ENCODE measurements at regions not wholly inside any gene's neighbourhood (a gene's known extent, or its start where the extent isn't known, plus 50 kb on each side); places are given as distances from the start of the nearest gene placed in this dataset.

DNA sequence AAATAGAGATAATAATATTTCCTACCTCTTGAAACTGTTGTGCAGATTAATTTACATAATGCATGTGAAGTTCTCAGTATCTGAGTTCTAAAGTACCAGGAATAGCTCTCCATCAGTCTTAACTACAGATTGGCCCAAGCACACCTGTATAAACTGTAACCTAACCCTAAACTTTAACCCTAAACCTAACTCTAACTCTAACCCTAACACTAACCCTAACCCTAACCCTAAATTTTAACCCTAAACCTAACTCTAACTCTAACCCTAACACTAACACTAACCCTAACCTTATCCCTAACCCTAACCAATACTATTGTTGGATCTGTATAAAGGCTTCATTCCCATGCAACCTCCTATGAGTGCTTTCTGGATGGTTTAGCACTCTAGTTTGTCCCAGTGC is 1445.9 kb upstream of the TENM4 start:
- Histone ChIP-seq H3K27ac (no peak overlapping the region), H3K4me3 (no peak overlapping the region), H3K27me3 (no peaks in the 10 kb centered on the region), H3K4me1 (no peaks in the 10 kb centered on the region), H3K36me3 (no peaks in the 10 kb centered on the region), H3K9me3 (no peaks in the 10 kb centered on the region)
- TF ChIP-seq, protein P1, sequence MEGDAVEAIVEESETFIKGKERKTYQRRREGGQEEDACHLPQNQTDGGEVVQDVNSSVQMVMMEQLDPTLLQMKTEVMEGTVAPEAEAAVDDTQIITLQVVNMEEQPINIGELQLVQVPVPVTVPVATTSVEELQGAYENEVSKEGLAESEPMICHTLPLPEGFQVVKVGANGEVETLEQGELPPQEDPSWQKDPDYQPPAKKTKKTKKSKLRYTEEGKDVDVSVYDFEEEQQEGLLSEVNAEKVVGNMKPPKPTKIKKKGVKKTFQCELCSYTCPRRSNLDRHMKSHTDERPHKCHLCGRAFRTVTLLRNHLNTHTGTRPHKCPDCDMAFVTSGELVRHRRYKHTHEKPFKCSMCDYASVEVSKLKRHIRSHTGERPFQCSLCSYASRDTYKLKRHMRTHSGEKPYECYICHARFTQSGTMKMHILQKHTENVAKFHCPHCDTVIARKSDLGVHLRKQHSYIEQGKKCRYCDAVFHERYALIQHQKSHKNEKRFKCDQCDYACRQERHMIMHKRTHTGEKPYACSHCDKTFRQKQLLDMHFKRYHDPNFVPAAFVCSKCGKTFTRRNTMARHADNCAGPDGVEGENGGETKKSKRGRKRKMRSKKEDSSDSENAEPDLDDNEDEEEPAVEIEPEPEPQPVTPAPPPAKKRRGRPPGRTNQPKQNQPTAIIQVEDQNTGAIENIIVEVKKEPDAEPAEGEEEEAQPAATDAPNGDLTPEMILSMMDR (IDR thresholded peaks at IDR 0.05 in 4 of 5, conservative IDR thresholded peaks at IDR 0.05 in 1 of 5), result no peak
- no peak for TF ChIP-seq POLR2A (IDR thresholded peaks at IDR 0.05)
- no peak for DNase-seq
- no peak for ATAC-seq
- in situ Hi-C loops (cut with MboI; ENCODE audit: low sequenced_read_pairs in 4 of 4) (no loop called here), intact Hi-C loops (cut with DNase I; ENCODE audit: low total_unique reads) (no loop called here)

DNA sequence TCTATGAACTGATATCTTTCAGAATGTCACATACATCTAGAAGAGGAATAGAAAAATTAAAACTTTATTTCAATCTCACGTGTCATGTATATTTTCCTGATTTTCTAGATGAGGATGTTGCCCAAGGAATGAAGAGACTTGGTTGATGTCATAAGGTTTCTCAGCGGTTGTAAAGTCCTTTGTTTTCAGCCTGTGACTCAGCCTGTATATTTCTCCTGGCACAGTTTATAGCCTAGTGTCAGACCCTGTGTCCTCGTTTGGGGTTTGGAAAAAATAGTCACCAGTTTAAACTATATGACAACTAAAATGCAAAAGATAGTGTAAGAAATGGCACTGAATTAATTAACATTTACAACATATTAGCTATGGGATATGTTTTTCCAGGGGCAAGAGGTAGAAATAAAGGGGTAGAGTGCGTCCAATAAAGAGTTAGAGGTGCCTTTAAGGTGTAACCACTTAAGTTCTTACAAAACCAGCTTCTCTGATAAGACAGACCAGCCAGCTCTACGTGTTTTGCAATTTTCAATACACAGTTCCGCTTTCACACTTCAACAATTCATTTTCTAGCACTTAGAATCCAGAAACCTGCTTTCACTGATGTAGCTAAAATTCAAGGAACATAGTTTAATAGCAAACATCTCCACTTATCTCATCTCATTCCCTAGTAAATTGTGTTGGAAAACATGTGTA is 1432.6 kb upstream of the TENM4 start:
- H3K36me3 ChIP-seq, result no peaks in the 10 kb centered on the region
- no peak overlapping the region for H3K27ac ChIP-seq
- H3K4me1 ChIP-seq, result no peaks in the 10 kb centered on the region
- no peak for TF ChIP-seq POLR2A (IDR thresholded peaks at IDR 0.05)
- TF ChIP-seq, protein P1 (IDR thresholded peaks at IDR 0.05 in 4 of 5, conservative IDR thresholded peaks at IDR 0.05 in 1 of 5), result no peak
- no peak overlapping the region for H3K4me3 ChIP-seq
- no peak for DNase-seq
- H3K27me3 ChIP-seq, result no peaks in the 10 kb centered on the region
- no peak for ATAC-seq
- intact Hi-C loops (cut with DNase I; ENCODE audit: low total_unique reads) (no loop called here), in situ Hi-C loops (cut with MboI; ENCODE audit: low sequenced_read_pairs in 4 of 4) (no loop called here)
- H3K9me3 ChIP-seq, result no peaks in the 10 kb centered on the region

DNA sequence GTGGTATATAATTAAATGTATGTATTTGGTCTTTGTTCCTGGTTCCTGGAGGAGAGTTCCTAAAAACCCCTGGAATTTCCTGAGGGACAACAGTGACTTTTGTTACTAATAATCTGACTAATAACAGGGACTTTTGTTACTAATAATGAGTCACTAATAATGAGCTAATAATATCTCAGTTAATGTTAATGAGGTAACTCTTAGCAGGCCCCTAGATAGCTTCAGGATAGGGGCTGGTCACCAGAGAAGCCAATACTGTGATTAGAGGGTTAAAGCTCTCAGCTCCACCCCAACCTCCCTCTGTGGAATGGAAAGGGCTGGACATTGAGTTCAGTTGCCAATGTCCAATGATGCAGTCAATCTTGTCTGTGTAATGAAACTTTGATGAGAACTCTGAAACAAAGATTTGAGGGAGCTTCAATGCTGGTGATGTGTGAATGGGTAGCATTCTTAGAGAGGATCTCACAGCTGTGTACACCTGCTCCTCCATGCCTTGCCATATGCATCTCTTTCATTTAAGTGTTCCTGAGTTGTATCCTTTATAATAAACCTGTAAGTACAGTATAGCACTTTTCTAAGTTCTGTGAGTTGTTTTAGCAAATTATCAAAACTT is 1431.4 kb upstream of the TENM4 start:
- in situ Hi-C loops (cut with MboI; ENCODE audit: low sequenced_read_pairs in 4 of 4) (no loop called here), intact Hi-C loops (cut with DNase I; ENCODE audit: low total_unique reads) (no loop called here)
- H3K27ac ChIP-seq, result no peak overlapping the region
- no peak overlapping the region for H3K4me3 ChIP-seq
- DNase-seq, result no peak
- no peaks in the 10 kb centered on the region for H3K9me3 ChIP-seq
- TF ChIP-seq, protein P1 (IDR thresholded peaks at IDR 0.05 in 4 of 5, conservative IDR thresholded peaks at IDR 0.05 in 1 of 5), result no peak
- no peaks in the 10 kb centered on the region for H3K36me3 ChIP-seq
- H3K4me1 ChIP-seq, result no peaks in the 10 kb centered on the region
- no peak for ATAC-seq
- H3K27me3 ChIP-seq, result no peaks in the 10 kb centered on the region

DNA sequence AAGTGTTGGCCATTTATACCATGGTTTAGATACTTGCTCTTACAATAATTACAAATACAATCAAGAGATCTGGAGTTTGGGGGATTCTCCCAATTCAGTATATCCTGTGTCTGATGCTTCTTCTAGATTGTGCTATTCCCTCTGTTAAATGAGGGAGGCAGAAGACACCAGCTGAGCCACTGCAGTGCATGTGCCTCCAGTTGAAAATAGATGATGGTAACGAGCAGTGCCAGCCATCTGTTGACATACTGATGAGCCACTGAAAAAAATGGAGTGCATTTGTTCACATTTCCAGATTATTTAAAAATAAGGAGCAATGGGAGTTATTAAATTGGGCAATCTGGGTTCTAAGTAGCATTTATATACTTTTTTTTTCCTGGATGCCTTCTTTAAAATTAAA is 1428.0 kb upstream of the TENM4 start:
- TF ChIP-seq, protein P1 (IDR thresholded peaks at IDR 0.05 in 4 of 5, conservative IDR thresholded peaks at IDR 0.05 in 1 of 5), result no peak
- TF ChIP-seq POLR2A (IDR thresholded peaks at IDR 0.05), result no peak
- DNase-seq (no peak), ATAC-seq (no peak)
- Histone ChIP-seq H3K27ac (no peak overlapping the region), H3K36me3 (no peaks in the 10 kb centered on the region), H3K27me3 (no peaks in the 10 kb centered on the region), H3K9me3 (no peaks in the 10 kb centered on the region), H3K4me1 (no peaks in the 10 kb centered on the region), H3K4me3 (no peak overlapping the region)
- in situ Hi-C loops (cut with MboI; ENCODE audit: low sequenced_read_pairs in 4 of 4) (no loop called here), intact Hi-C loops (cut with DNase I; ENCODE audit: low total_unique reads) (no loop called here)

Data from gastrocnemius medialis (tissue), 4 donors.